ENCODE measurements at regions not wholly inside any gene's neighbourhood (a gene's known extent, or its start where the extent isn't known, plus 50 kb on each side); places are given as distances from the start of the nearest gene placed in this dataset.

GRCh38 chr12:126747530-126748149 is 1519.3 kb upstream of the TMEM132C start:
- no peak for TF ChIP-seq ELK1 (IDR thresholded peaks at IDR 0.05; ENCODE audit: low read depth, low read length)
- TF ChIP-seq USF2 (IDR thresholded peaks at IDR 0.05; ENCODE audit: borderline replicate concordance, low read depth, low read length) = no peak
- TF ChIP-seq SUZ12 (IDR thresholded peaks at IDR 0.05; ENCODE audit: unreplicated experiment) = no peak
- no peak for TF ChIP-seq KDM1A (IDR thresholded peaks at IDR 0.05; ENCODE audit: borderline replicate concordance)
- no peak for TF ChIP-seq RFX5 (IDR thresholded peaks at IDR 0.05; ENCODE audit: low read depth, low read length)
- TF ChIP-seq BHLHE40 (IDR thresholded peaks at IDR 0.05; ENCODE audit: borderline replicate concordance in 1 of 2, low read depth in 2 of 2, low read length in 1 of 2) = no peak
- TF ChIP-seq, protein P1, sequence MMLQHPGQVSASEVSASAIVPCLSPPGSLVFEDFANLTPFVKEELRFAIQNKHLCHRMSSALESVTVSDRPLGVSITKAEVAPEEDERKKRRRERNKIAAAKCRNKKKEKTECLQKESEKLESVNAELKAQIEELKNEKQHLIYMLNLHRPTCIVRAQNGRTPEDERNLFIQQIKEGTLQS (IDR thresholded peaks at IDR 0.05; ENCODE audit: borderline replicate concordance, extremely low read depth, low read depth, low read length) = no peak
- TF ChIP-seq HDAC2 (IDR thresholded peaks at IDR 0.05) = no peak
- no peak for TF ChIP-seq RAD51 (IDR thresholded peaks at IDR 0.05)
